Stomach (tissue), 4 donors: ENCODE measurements at regions not wholly inside any gene's neighbourhood (a gene's known extent, or its start where the extent isn't known, plus 50 kb on each side); places are given as distances from the start of the nearest gene placed in this dataset.

Experiments
- EP300 ChIP-seq: sonication (generic); formaldehyde crosslinking; IDR thresholded peaks from one replicate; pipeline ENCODE4 v1.6.1; 2017; ENCODE audit warnings: antibody characterized with exemption
- POLR2A ChIP-seq, 4 donors: fragments of 450-650 bp; IDR thresholded peaks; one replicate each; pipeline ENCODE4 v1.6.1; 2016; ENCODE audit warnings: antibody characterized with exemption in 4 of 4, control low read depth in 2 of 4, mild to moderate bottlenecking in 1 of 4, moderate library complexity in 1 of 4
- POLR2AphosphoS5 ChIP-seq, 3 donors: sonication (generic); formaldehyde crosslinking; IDR thresholded peaks; one replicate each; pipeline ENCODE4 v1.6.1; 2016; ENCODE audit warnings: antibody characterized with exemption in 3 of 3
- TF ChIP-seq, protein P1 (sequence below), 7 experiments: fragments of 450-650 bp in 4 of 7; fragments of 200-600 bp in 3 of 7; sonication (generic) in 3 of 7; IDR thresholded peaks; one replicate each; pipeline ENCODE4 v1.5.1; 2016 to 2019; ENCODE audit warnings: antibody characterized with exemption in 7 of 7, control low read depth in 2 of 7, mild to moderate bottlenecking in 1 of 7

DNA sequence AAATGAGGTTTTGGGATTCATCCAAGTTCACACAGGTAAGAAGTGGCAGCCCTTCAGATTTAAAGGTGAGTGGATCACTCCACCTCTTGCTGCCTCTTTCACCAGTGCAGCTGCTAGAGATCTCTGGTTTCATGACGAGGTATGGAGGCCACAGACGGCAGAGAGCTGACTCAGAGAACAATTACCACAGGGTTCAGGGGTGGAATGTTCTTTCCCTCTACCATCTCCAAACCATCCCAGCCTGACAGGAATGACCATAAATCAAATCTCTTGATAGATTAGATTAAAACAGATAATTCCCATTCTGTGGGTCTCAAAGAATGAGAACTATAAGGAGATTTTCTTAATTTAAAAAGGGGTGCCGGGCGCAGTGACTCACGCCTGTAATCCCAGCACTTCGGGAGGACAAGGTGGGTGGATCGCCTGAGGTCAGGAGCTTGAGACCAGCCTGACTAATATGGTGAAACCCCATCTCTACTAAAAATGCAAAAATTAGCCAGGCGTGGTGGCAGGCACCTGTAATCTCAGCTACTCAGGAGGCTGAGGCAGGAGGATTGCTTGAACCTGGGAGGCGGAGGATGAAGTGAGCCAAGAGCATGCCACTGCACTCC lies 174.2 kb upstream of the ATP11B start:
- TF ChIP-seq, protein P1, sequence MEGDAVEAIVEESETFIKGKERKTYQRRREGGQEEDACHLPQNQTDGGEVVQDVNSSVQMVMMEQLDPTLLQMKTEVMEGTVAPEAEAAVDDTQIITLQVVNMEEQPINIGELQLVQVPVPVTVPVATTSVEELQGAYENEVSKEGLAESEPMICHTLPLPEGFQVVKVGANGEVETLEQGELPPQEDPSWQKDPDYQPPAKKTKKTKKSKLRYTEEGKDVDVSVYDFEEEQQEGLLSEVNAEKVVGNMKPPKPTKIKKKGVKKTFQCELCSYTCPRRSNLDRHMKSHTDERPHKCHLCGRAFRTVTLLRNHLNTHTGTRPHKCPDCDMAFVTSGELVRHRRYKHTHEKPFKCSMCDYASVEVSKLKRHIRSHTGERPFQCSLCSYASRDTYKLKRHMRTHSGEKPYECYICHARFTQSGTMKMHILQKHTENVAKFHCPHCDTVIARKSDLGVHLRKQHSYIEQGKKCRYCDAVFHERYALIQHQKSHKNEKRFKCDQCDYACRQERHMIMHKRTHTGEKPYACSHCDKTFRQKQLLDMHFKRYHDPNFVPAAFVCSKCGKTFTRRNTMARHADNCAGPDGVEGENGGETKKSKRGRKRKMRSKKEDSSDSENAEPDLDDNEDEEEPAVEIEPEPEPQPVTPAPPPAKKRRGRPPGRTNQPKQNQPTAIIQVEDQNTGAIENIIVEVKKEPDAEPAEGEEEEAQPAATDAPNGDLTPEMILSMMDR (IDR thresholded peaks at IDR 0.05) = no peak
- TF ChIP-seq POLR2AphosphoS5 (IDR thresholded peaks at IDR 0.05) (no peak), POLR2A (IDR thresholded peaks at IDR 0.05) (no peak), EP300 (no peak)
